SK-N-SH (cell line): ENCODE measurements at regions not wholly inside any gene's neighbourhood (a gene's known extent, or its start where the extent isn't known, plus 50 kb on each side); places are given as distances from the start of the nearest gene placed in this dataset.

Experiments used
- CTCF ChIA-PET: fragments of 300-600, 350-600 bp; formaldehyde crosslinking; extraction: SDS; loops from one replicate; lab custom pipeline; 2021; lab: Yijun Ruan, JAX
- POLR2A ChIA-PET: fragments of 350-600 bp; sonication (Branson Sonifier 250); formaldehyde crosslinking; extraction: SDS; loops from one replicate; lab custom pipeline; 2020; ENCODE audit warnings: antibody characterized with exemption, inconsistent platforms; lab: Yijun Ruan, JAX
- DNase-seq: peaks from one replicate; pipeline ENCODE4 v3.0.0; 2012
- H2AFZ ChIP-seq: fragments of 200-600 bp; sonication (generic); 2 replicates; pipeline ENCODE4 v1.8.1; 2016; ENCODE audit warnings: antibody characterized with exemption, mild to moderate bottlenecking, low read depth
- H3F3A ChIP-seq: fragments of 200-600 bp; sonication (generic); replicated peaks from 2 replicates; pipeline ENCODE3; 2016; ENCODE audit warnings: antibody characterized with exemption, mild to moderate bottlenecking; ENCODE audit not compliant: insufficient read depth
- H3K27ac ChIP-seq, 2 experiments: fragments of 200-500 bp in 1 of 2; fragments of 200-600 bp in 1 of 2; sonication (Bioruptor generic) in 1 of 2; sonication (generic), shearing (Covaris generic) in 1 of 2; 2 replicates each; pipeline versions ENCODE4 v1.5.1 to v1.6.1; 2014 to 2016; ENCODE audit warnings: low read depth in 2 of 2, inconsistent platforms in 1 of 2, low read length in 1 of 2, mild to moderate bottlenecking in 1 of 2, mixed read lengths in 1 of 2
- H3K27me3 ChIP-seq: fragments of 200-600 bp; sonication (generic), shearing (Covaris generic); 2 replicates; pipeline ENCODE4 v1.6.1; 2016; ENCODE audit warnings: mixed run types; ENCODE audit not compliant: insufficient read depth
- H3K36me3 ChIP-seq, 2 experiments: fragments of 200-500 bp in 1 of 2; fragments of 200-600 bp in 1 of 2; sonication (Bioruptor generic) in 1 of 2; sonication (generic) in 1 of 2; replicated peaks in 1 of 2; 2 replicates each; pipeline versions ENCODE3 to v1.5.1; 2014 to 2016; ENCODE audit warnings: low read length in 1 of 2, mild to moderate bottlenecking in 1 of 2; ENCODE audit not compliant: insufficient read depth in 2 of 2, control insufficient read depth in 1 of 2
- H3K4me1 ChIP-seq, 2 experiments: fragments of 200-500 bp in 1 of 2; fragments of 200-600 bp in 1 of 2; sonication (Bioruptor generic) in 1 of 2; sonication (generic), shearing (Covaris generic) in 1 of 2; 2 replicates each; pipeline versions ENCODE4 v1.5.1 to v1.6.1; 2014 to 2016; ENCODE audit warnings: low read depth in 1 of 2, low read length in 1 of 2, mixed run types in 1 of 2; ENCODE audit not compliant: insufficient read depth in 2 of 2, control insufficient read depth in 1 of 2
- H3K4me2 ChIP-seq: fragments of 200-600 bp; sonication (generic), shearing (Covaris generic); 2 replicates; pipeline ENCODE4 v1.6.1; 2017; ENCODE audit warnings: mixed run types
- H3K4me3 ChIP-seq, 2 experiments: fragments of 200-500 bp in 1 of 2; fragments of 200-600 bp in 1 of 2; sonication (Bioruptor generic) in 1 of 2; sonication (generic), shearing (Covaris generic) in 1 of 2; 2 replicates each; pipeline versions ENCODE4 v1.5.1 to v1.8.1; 2014 to 2016; ENCODE audit warnings: low read depth in 2 of 2, inconsistent platforms in 1 of 2, low read length in 1 of 2, mild to moderate bottlenecking in 1 of 2, mixed read lengths in 1 of 2, moderate library complexity in 1 of 2
- H3K79me2 ChIP-seq: fragments of 200-600 bp; sonication (generic); 2 replicates; pipeline ENCODE4 v1.8.1; 2017; ENCODE audit warnings: mild to moderate bottlenecking; ENCODE audit not compliant: insufficient read depth
- H3K9ac ChIP-seq: fragments of 200-600 bp; sonication (generic); 2 replicates; pipeline ENCODE4 v1.6.1; 2017; ENCODE audit warnings: mixed run types
- H3K9me2 ChIP-seq: fragments of 200-600 bp; sonication (generic); 2 replicates; pipeline ENCODE4 v1.6.1; 2017; ENCODE audit warnings: mixed run types
- H3K9me3 ChIP-seq: fragments of 200-600 bp; sonication (generic); 2 replicates; pipeline ENCODE4 v1.6.1; 2017; ENCODE audit warnings: mixed run types, mild to moderate bottlenecking, moderate library complexity
- H4K20me1 ChIP-seq: fragments of 200-600 bp; sonication (generic); 2 replicates; pipeline ENCODE4 v1.6.1; 2017; ENCODE audit warnings: mild to moderate bottlenecking, mixed run types; ENCODE audit not compliant: insufficient read depth
- CHD2 ChIP-seq: fragments of 150-350 bp; IDR thresholded peaks from 2 replicates; pipeline ENCODE4 v1.6.1; 2018; ENCODE audit warnings: low read length; ENCODE audit not compliant: partially characterized antibody
- EZH2phosphoT487 ChIP-seq: fragments of 200-600 bp; sonication (generic); IDR thresholded peaks from 2 replicates; pipeline ENCODE4 v1.6.1; 2017; ENCODE audit warnings: low read depth, mixed run types, mild to moderate bottlenecking, antibody characterized with exemption, moderate library complexity, borderline replicate concordance
- FOSL2 ChIP-seq: IDR thresholded peaks from 2 replicates; pipeline ENCODE4 v1.4.0; 2012; ENCODE audit warnings: low read depth, mild to moderate bottlenecking, moderate library complexity, borderline replicate concordance
- GABPA ChIP-seq: IDR thresholded peaks from 2 replicates; pipeline ENCODE4 v1.4.0; 2012; ENCODE audit warnings: low read depth, mild to moderate bottlenecking
- MEF2A ChIP-seq: IDR thresholded peaks from 2 replicates; pipeline ENCODE4 v1.4.0; 2012; ENCODE audit warnings: low read depth, borderline replicate concordance
- MXI1 ChIP-seq: IDR thresholded peaks from 2 replicates; pipeline ENCODE4 v1.6.1; 2012; ENCODE audit warnings: mild to moderate bottlenecking, low read depth, low read length, improper control_type of control experiment
- NRF1 ChIP-seq: IDR thresholded peaks from 2 replicates; pipeline ENCODE4 v1.6.1; 2012; ENCODE audit warnings: low read depth, mild to moderate bottlenecking, low read length
- RCOR1 ChIP-seq: fragments of 150-350 bp; IDR thresholded peaks from 2 replicates; pipeline ENCODE4 v1.6.1; 2017; ENCODE audit warnings: antibody characterized with exemption, low read length
- RFX5 ChIP-seq: IDR thresholded peaks from 2 replicates; pipeline ENCODE4 v1.6.1; 2012; ENCODE audit warnings: mild to moderate bottlenecking, improper control_type of control experiment, low read length
- RXRA ChIP-seq: IDR thresholded peaks from 2 replicates; pipeline ENCODE4 v1.4.0; 2012; ENCODE audit warnings: low read depth, mild to moderate bottlenecking, borderline replicate concordance
- TAF1 ChIP-seq: IDR thresholded peaks from 2 replicates; pipeline ENCODE4 v1.6.1; 2012; ENCODE audit warnings: low read depth, mild to moderate bottlenecking, low read length, moderate library complexity, borderline replicate concordance
- TCF12 ChIP-seq: IDR thresholded peaks from 2 replicates; pipeline ENCODE4 v1.4.0; 2012
- YY1 ChIP-seq: IDR thresholded peaks from 2 replicates; pipeline ENCODE4 v1.4.0; 2012; ENCODE audit warnings: low read depth, mild to moderate bottlenecking
- WGBS: methylation state at CpG from one replicate; pipeline ENCODE4 v1.1.6; 2017; ENCODE audit warnings: low lambda C conversion rate; 5-methylcytosine and 5-hydroxymethylcytosine counted together
- TF ChIP-seq, protein P1 (sequence below): IDR thresholded peaks from 2 replicates; pipeline ENCODE4 v1.4.0; 2012; ENCODE audit warnings: low read depth, borderline replicate concordance
- TF ChIP-seq, protein P2 (sequence below): fragments of 200-600 bp; sonication (generic); IDR thresholded peaks from 2 replicates; pipeline ENCODE4 v1.6.1; 2017; ENCODE audit warnings: antibody characterized with exemption, mild to moderate bottlenecking, moderate library complexity
- TF ChIP-seq, protein P3 (sequence below): IDR thresholded peaks from 2 replicates; pipeline ENCODE4 v1.4.0; 2012; ENCODE audit warnings: low read depth, borderline replicate concordance
- TF ChIP-seq, protein P4 (sequence below): IDR thresholded peaks from 2 replicates; pipeline ENCODE4; 2012

DNA sequence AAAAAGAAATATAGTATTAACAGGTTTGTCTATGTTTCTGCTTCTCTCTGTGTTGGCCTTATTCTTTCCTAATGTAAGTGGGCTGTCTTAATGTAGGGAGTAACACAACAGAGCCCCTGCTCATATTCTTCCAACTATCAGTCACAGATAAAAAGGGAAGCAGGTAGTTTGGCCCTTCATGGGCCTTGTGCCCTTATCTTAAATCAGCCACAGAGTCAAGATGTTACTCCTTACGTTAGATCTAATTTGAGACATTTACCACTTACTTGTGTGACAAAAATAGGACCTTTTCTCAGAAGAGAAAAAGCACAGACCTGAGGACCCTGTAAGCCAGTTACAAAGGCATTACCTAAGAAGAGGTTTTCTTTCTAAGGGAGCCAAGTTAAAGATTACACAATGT lies 589.0 kb downstream of the GRXCR1 start:
- H3K79me2 ChIP-seq: no peaks in the 10 kb centered on the region
- peaks cover 5% of the 10 kb centered on the region; the same call in 1 of the 2 replicates for H3K9me3 ChIP-seq
- H3K4me3 ChIP-seq: no peak overlapping the region
- H3K9ac ChIP-seq: no peak overlapping the region
- no peaks in the 10 kb centered on the region for H4K20me1 ChIP-seq
- H3K4me1 ChIP-seq: no peaks in the 10 kb centered on the region
- no peak overlapping the region for H3K27ac ChIP-seq
- no peak for TF ChIP-seq EZH2phosphoT487
- TF ChIP-seq, all 33 proteins: peak for 0
- H3F3A ChIP-seq: no peaks in the 10 kb centered on the region
- H3K27me3 ChIP-seq: no peaks in the 10 kb centered on the region
- DNase-seq: no peak
- H3K36me3 ChIP-seq: no peaks in the 10 kb centered on the region
- no peak overlapping the region for H2AFZ ChIP-seq
- POLR2A ChIA-PET: no interaction called here
- CTCF ChIA-PET: no interaction called here
- WGBS: 13% methylated on average over 1 of the region's 1 CpG
- H3K4me2 ChIP-seq: no peak overlapping the region
- H3K9me2 ChIP-seq: no peaks in the 10 kb centered on the region

DNA sequence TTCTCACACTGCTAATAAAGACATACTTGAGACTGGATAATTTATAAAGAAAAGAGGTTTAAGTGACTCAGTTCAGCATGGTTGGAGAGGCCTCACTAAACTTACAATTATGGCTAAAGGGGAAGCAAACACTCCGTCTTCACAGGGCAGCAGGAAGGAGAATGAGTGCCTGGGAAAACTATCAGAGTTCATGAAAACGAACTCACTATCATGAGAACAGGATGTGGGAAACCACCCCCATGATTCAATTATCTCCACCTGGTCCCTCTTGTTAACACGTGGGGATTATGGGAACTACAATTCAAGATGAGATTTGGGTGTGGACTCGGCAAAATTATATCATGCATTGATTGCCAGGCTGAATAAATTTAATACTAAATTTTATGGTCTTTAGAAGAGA lies 592.7 kb downstream of the GRXCR1 start:
- CTCF ChIA-PET: no interaction called here
- no peak overlapping the region for H3K27ac ChIP-seq
- no peak overlapping the region for H3K4me2 ChIP-seq
- H3K9me3 ChIP-seq: no peaks in the 10 kb centered on the region
- H4K20me1 ChIP-seq: no peaks in the 10 kb centered on the region
- TF ChIP-seq, protein P1, sequence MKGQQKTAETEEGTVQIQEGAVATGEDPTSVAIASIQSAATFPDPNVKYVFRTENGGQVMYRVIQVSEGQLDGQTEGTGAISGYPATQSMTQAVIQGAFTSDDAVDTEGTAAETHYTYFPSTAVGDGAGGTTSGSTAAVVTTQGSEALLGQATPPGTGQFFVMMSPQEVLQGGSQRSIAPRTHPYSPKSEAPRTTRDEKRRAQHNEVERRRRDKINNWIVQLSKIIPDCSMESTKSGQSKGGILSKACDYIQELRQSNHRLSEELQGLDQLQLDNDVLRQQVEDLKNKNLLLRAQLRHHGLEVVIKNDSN: no peak
- TF ChIP-seq GABPA (no peak), MEF2A (no peak), NRF1 (no peak), MXI1 (no peak), CHD2 (no peak), RFX5 (no peak), YY1 (no peak), TAF1 (no peak), TCF12 (no peak), RCOR1 (no peak), FOSL2 (no peak), RXRA (no peak)
- TF ChIP-seq, protein P2, sequence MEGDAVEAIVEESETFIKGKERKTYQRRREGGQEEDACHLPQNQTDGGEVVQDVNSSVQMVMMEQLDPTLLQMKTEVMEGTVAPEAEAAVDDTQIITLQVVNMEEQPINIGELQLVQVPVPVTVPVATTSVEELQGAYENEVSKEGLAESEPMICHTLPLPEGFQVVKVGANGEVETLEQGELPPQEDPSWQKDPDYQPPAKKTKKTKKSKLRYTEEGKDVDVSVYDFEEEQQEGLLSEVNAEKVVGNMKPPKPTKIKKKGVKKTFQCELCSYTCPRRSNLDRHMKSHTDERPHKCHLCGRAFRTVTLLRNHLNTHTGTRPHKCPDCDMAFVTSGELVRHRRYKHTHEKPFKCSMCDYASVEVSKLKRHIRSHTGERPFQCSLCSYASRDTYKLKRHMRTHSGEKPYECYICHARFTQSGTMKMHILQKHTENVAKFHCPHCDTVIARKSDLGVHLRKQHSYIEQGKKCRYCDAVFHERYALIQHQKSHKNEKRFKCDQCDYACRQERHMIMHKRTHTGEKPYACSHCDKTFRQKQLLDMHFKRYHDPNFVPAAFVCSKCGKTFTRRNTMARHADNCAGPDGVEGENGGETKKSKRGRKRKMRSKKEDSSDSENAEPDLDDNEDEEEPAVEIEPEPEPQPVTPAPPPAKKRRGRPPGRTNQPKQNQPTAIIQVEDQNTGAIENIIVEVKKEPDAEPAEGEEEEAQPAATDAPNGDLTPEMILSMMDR: no peak
- TF ChIP-seq, protein P3, sequence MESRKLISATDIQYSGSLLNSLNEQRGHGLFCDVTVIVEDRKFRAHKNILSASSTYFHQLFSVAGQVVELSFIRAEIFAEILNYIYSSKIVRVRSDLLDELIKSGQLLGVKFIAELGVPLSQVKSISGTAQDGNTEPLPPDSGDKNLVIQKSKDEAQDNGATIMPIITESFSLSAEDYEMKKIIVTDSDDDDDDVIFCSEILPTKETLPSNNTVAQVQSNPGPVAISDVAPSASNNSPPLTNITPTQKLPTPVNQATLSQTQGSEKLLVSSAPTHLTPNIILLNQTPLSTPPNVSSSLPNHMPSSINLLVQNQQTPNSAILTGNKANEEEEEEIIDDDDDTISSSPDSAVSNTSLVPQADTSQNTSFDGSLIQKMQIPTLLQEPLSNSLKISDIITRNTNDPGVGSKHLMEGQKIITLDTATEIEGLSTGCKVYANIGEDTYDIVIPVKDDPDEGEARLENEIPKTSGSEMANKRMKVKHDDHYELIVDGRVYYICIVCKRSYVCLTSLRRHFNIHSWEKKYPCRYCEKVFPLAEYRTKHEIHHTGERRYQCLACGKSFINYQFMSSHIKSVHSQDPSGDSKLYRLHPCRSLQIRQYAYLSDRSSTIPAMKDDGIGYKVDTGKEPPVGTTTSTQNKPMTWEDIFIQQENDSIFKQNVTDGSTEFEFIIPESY: no peak
- TF ChIP-seq, protein P4, sequence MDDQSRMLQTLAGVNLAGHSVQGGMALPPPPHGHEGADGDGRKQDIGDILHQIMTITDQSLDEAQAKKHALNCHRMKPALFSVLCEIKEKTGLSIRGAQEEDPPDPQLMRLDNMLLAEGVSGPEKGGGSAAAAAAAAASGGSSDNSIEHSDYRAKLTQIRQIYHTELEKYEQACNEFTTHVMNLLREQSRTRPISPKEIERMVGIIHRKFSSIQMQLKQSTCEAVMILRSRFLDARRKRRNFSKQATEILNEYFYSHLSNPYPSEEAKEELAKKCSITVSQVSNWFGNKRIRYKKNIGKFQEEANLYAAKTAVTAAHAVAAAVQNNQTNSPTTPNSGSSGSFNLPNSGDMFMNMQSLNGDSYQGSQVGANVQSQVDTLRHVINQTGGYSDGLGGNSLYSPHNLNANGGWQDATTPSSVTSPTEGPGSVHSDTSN: no peak
- TF ChIP-seq, all 33 proteins: peak for 0
- no peaks in the 10 kb centered on the region for H3K79me2 ChIP-seq
- POLR2A ChIA-PET: no interaction called here
- H3F3A ChIP-seq: no peaks in the 10 kb centered on the region
- H3K27me3 ChIP-seq: no peaks in the 10 kb centered on the region
- no peaks in the 10 kb centered on the region for H3K36me3 ChIP-seq
- DNase-seq: no peak
- WGBS: 8% methylated on average over 4 of the region's 4 CpGs
- no peak overlapping the region for H3K4me3 ChIP-seq
- H3K4me1 ChIP-seq: no peaks in the 10 kb centered on the region
- H3K9ac ChIP-seq: no peak overlapping the region
- H2AFZ ChIP-seq: no peak overlapping the region
- H3K9me2 ChIP-seq: no peaks in the 10 kb centered on the region
